NCI-H2196 treated with DMSO at 0.1 percent for 48 hours (cell line): ENCODE measurements at regions not wholly inside any gene's neighbourhood (a gene's known extent, or its start where the extent isn't known, plus 50 kb on each side); places are given as distances from the start of the nearest gene placed in this dataset.
"Not testable (repeated sequence)": the region's sequence is repeated elsewhere in the genome, so short reads cannot be mapped to it uniquely, and the experiment has no call there.

Experiments
- DNase-seq: peaks from one replicate; lab custom pipeline; 2025; ENCODE audit not compliant: unreplicated experiment; lab: John Stamatoyannopoulos, UW

- DNase-seq: no peak
Observed at GRCh38 chr10:9230625-9231024, 1176.1 kb downstream of the GATA3 start.

DNA sequence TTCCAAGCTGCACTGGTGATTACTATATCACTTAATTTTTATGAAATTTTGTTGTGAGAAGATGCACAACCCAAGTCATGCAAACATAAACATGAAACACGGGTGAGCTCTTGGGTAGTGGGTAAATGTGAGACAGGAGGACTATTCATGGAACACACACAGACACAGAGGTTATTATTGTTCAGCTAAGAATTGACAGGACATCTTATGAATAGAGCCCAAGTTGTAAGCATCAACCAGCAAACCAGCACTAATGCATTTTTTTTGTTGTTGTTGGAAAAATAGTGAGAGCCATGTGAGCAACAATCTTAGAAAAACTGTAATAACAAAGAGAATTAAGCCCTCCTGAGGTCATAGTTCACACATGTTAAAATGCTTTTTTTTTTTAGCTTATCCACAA lies 1179.7 kb downstream of the GATA3 start:
- no peak for DNase-seq

DNA sequence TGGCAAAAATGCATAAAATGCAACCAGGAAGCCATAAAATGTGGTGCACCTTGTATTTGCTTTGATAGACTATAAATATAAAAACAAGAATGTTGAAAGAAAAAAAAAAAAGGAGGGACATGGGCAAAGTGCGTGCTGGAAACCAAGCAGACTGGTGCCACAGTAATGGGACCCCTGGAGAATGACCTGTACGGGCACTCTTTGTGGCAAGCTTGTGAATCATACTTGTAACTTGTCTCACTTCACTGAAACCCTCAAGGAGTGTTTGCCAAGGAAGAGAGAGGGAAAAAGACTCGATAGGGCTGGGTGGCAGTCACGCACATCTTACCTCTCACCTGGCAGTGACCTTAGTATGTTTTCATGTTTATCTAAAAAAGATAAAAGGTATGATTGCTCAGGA lies 1183.6 kb downstream of the GATA3 start:
- DNase-seq: no peak

DNA sequence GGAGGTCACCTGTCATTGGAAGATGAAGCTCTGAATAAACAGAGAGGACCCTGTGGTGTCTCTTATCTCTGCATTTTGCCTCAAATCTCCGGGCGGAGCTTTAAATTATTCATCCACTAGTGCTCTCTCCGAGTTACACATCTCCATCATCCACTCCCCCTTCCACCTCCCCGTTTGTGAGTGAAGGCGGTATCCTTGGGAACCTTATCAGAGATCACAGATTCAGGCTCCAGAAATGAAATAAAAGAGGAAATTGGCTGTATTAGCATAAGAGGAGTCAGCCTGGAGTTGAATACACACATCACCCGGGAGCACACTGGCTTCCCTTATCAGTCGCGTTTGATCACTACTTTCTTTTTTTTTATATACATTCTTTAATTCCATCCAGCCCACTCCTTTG lies 1184.8 kb downstream of the GATA3 start:
- no peak for DNase-seq

DNA sequence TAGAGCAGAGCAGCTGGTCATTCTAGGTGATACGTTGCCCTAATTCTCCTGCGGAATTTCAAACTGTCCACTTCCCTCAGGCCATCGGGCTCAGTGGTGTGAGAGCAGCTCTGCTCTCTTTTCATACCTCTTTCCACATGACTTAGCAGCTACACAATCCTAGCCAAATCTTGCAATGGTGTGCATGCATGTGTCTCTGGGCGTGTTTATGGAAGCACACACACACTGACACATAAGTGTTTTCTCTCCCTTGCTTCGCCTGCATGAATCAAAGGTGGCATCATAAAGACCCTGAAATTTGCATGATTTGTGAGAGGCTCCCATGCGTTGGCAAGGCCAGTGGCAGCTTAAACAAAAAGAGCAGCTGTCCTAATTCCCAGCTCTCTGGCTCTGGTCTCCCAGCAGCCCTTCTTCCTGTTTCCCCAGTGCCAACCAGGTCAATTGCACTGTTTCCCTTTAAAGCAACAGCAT lies 1189.5 kb downstream of the GATA3 start:
- no peak for DNase-seq

GRCh38 chr10:9244864-9245263 lies 1190.4 kb downstream of the GATA3 start:
- no peak for DNase-seq

DNA sequence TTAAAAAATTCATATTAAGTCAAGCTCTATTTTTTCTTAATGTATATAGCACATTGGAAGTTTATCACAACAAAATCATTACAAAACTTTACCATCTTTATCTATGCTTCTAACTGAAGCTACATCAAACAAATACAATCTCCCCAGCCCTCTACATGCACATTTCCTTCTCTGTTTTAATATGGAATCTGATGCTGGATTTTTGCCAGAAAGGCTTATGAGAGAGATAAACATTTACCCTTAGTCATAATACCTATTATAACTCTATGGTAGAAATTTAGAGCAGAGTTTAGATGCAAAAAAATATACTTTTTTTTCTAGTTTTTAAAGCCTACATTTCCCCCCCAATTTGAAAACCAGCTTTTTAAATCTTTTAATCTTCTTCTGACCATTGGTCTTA lies 1198.6 kb downstream of the GATA3 start:
- DNase-seq: no peak

DNA sequence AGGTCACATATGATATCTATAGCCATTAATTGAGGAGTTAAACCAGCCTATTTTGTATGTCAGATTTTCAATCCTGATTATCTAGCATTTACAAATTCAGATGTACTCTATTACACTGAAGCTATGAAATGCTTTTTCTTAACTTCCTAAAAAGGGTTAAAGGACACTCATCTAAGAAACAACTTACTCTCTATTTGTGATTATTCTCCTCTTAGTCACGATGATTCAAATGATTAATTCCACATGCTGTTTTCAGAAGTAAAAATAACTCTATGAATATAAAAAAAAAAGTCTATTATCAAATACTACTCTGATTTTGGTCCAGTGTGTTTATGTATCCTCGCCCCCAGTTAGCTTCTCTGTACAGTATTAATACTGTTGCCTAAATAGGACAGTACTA lies 1199.9 kb downstream of the GATA3 start:
- DNase-seq: no peak

DNA sequence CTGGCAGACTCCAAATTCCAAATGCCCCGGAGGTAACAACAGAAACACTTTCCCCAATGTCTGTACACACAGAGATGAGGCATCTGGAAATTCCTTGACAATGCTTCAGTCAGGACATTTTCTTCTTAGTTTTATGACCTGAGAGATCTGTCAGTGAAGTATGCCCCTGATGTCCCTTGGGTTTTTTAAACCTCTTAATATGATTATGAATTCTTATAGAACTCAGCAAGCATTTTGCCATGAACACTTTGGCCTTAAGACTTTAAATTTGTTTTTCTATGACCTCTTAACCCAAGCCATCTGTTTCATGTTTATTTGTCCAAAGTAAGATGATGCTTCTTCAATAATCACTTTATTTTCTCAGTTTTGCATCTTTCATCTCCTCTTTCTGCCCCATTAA lies 1206.2 kb downstream of the GATA3 start:
- DNase-seq: no peak

- DNase-seq: no peak
Observed at GRCh38 chr10:9262770-9263169, 1208.3 kb downstream of the GATA3 start.

DNA sequence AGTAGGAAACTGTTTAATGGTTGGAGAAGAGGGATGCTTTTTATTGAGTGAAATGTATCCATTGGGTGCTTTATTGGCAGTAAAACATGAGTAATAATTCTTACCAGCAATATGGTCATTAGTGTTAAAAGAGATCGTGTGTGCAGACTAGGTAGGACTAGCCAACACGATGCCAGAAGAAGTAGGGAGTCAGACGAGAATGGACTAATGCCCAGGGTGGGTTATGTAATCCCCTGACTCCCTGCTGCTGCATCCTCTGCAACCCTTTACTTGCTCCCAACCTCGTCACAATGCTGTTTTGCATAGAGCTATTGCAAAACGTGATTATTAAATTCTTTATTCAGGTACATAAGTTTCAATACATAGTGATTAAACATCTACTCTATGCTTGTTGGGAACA lies 1213.7 kb downstream of the GATA3 start:
- DNase-seq: no peak

GRCh38 chr10:9273126-9273833 lies 1218.8 kb downstream of the GATA3 start:
- not testable (repeated sequence) for DNase-seq

GRCh38 chr10:9274206-9274755 lies 1219.8 kb downstream of the GATA3 start:
- no peak for DNase-seq

DNA sequence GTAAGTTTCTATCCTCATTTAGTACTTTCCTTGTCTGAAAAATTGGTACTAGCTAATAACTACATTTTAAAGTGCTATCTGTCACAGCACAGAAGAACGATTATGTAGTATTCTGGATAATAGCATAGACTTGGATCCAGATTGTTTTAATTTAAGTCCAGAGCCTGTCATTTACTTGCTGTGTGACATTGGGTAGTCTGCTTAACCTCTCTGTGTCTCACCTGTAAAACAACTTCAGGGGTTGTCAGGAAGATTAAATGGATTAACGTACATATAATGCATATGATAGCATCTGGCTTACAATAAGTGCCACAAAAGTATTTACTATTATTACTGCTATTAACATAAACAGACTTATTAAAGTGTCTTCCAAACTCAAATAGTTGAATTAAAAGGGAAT lies 1221.4 kb downstream of the GATA3 start:
- no peak for DNase-seq

GRCh38 chr10:9285690-9286089 lies 1231.2 kb downstream of the GATA3 start:
- DNase-seq: no peak

DNA sequence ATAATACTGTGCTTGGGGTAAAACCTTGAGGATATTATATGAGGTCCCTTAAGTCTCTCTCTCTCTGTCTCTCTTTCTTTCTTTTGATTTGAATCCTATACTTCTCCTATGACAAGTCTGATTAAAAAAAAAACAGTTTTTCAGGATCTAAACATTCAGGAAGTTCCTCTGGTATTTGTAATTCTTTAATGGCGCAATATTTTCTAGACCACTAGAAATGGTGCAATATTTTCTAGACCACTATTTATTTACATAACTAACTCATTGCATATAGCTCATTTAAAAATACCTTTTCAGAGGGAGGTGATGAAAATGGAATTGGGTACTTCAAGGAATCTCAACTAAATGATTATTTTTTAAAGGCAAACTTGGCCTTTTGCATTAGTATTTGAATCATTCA lies 1235.3 kb downstream of the GATA3 start:
- no peak for DNase-seq

DNA sequence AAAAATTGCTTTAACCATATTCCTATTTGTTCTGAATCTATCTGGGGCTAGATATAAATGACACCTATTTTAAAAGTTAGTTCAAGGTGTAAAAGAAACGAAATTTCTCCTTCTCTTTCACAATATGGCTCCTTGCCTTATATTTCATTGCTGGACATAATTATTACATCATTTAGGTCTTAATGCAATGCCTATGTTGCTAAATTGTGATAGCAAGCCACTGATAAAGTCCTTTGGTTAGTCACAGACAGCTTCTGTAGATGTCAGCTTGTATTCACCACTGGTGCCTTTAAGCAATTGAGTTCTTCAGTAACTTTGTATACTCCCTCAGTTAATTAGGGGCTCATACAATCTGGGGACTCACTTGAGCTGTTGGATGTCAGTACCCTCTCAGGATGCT lies 1236.6 kb downstream of the GATA3 start:
- no peak for DNase-seq

DNA sequence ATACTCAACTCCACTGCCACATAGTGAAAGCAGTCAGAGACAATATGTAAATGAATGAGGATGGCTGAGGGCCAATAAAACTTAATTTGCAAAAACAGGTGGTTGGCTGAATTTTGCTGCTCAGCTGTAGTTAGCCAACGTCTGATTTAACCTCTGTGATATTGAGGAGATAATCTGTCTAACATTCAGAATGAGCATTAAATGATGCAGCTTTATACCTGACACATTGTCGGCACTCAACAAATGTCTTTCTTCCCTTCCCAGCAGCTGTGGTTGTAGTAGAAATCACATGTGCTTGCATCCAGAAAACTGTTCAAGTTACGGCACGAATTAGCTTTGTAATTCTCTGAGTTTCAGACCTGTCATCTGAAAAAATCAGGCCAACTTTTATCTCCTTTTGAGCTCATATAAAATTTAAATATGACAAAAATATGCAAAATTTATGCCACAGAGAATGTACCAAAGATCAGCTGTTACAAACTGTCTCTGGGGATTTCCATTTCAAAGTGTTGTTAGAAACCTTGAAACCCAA lies 1239.7 kb downstream of the GATA3 start:
- DNase-seq: no peak

- DNase-seq: no peak
Observed at GRCh38 chr10:9294865-9295264, 1240.4 kb downstream of the GATA3 start.

- no peak for DNase-seq
Observed at GRCh38 chr10:9296190-9296589, 1241.7 kb downstream of the GATA3 start.

GRCh38 chr10:9297580-9297979 lies 1243.1 kb downstream of the GATA3 start:
- no peak for DNase-seq

DNA sequence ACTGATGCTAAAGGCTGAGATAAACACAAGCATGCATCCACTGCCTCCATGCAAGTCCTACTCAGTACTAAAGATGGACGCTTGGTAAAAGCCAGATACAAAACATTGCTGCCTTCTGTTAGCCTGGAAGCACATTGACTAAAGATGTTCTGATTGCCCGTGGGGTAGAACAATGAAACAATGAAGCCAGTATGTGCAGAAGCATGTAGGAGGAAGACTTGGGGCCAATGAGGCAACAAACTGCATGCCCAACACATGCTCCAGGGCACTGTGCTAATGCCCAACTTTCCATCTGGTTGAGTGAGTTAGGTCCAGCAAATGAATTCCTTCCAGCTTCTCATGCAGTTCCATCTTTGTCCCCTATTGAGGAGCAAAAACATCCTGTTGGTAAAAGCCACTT lies 1245.5 kb downstream of the GATA3 start:
- DNase-seq: no peak

DNA sequence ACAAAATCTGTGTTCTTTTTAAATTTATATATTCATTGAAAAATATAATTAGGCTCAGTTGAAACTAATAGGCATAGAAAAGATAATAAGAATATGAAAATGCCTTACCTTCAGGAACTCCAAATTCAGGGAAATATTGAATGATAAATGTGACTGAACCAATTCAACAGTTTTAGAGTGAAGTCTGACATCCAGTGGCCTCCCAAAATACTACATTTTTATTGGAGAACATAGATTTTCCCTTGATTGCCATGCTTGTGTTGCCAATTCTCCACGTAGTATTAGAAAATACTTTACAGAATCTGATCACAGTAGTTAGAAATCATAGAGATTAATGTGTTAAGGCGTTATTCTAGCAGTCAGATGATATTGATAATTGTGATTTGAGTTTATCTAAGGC lies 1246.7 kb downstream of the GATA3 start:
- no peak for DNase-seq
